OCI-LY1 (cell line): ENCODE measurements at regions not wholly inside any gene's neighbourhood (a gene's known extent, or its start where the extent isn't known, plus 50 kb on each side); places are given as distances from the start of the nearest gene placed in this dataset.

Source experiments
- H2AFZ ChIP-seq: fragments of 200-600 bp; sonication (generic), shearing (Covaris generic); 2 replicates; pipeline ENCODE4 v1.6.0; 2014; ENCODE audit warnings: antibody characterized with exemption, mild to moderate bottlenecking, low read length
- H3F3A ChIP-seq: fragments of 200-600 bp; sonication (generic), shearing (Covaris generic); 2 replicates; pipeline ENCODE4 v1.6.0; 2014; ENCODE audit warnings: mild to moderate bottlenecking, antibody characterized with exemption, low read length, moderate library complexity; ENCODE audit not compliant: insufficient read depth
- H3K27ac ChIP-seq: fragments of 200-600 bp; sonication (generic); 2 replicates; pipeline ENCODE4 v1.5.1; 2014; ENCODE audit warnings: low read length, mixed run types, mild to moderate bottlenecking, low read depth; ENCODE audit not compliant: poor library complexity, severe bottlenecking
- H3K27me3 ChIP-seq: fragments of 200-600 bp; sonication (generic); 2 replicates; pipeline ENCODE4 v1.6.0; 2014; ENCODE audit warnings: antibody characterized with exemption, mild to moderate bottlenecking, low read length, moderate library complexity; ENCODE audit not compliant: insufficient read depth
- H3K36me3 ChIP-seq: fragments of 200-600 bp; sonication (generic); 2 replicates; pipeline ENCODE4 v1.6.1; 2014; ENCODE audit warnings: mild to moderate bottlenecking, antibody characterized with exemption, low read length, moderate library complexity, mixed read lengths; ENCODE audit not compliant: insufficient read depth
- H3K4me1 ChIP-seq: fragments of 200-600 bp; sonication (generic); 2 replicates; pipeline ENCODE4 v1.5.1; 2014; ENCODE audit warnings: mild to moderate bottlenecking, low read length, moderate library complexity; ENCODE audit not compliant: insufficient read depth, severe bottlenecking
- H3K4me2 ChIP-seq: fragments of 200-600 bp; sonication (generic), shearing (Covaris generic); 2 replicates; pipeline ENCODE4 v1.6.1; 2014; ENCODE audit warnings: low read length
- H3K4me3 ChIP-seq: fragments of 200-600 bp; sonication (generic); 2 replicates; pipeline ENCODE4 v1.5.1; 2014; ENCODE audit warnings: low read length, low read depth, mild to moderate bottlenecking, mixed read lengths; ENCODE audit not compliant: poor library complexity, severe bottlenecking
- H3K79me2 ChIP-seq: fragments of 200-600 bp; shearing (Covaris generic); 2 replicates; pipeline ENCODE4 v1.6.1; 2016; ENCODE audit warnings: mixed run types, low read length, mixed read lengths; ENCODE audit not compliant: insufficient read depth
- H3K9ac ChIP-seq: fragments of 200-600 bp; sonication (generic), shearing (Covaris generic); 2 replicates; pipeline ENCODE4 v1.6.1; 2014; ENCODE audit warnings: mild to moderate bottlenecking, low read length, mixed read lengths
- H3K9me2 ChIP-seq: fragments of 200-600 bp; sonication (generic), shearing (Covaris generic); 2 replicates; pipeline ENCODE4 v1.6.1; 2014; ENCODE audit warnings: low read depth, mild to moderate bottlenecking, low read length, mixed read lengths
- H3K9me3 ChIP-seq: fragments of 200-600 bp; shearing (Covaris generic); 2 replicates; pipeline ENCODE4 v1.6.1; 2014; ENCODE audit warnings: low read length, mixed read lengths
- H4K20me1 ChIP-seq: fragments of 200-600 bp; sonication (generic), shearing (Covaris generic); 2 replicates; pipeline ENCODE4 v1.6.0; 2016; ENCODE audit warnings: mild to moderate bottlenecking, low read length; ENCODE audit not compliant: insufficient read depth
- CTCF ChIP-seq: fragments of 200-600 bp; sonication (generic), shearing (Covaris generic); IDR thresholded peaks from 2 replicates; pipeline ENCODE4 v1.5.1; 2017; ENCODE audit warnings: mild to moderate bottlenecking, antibody characterized with exemption, low read length, moderate library complexity, mixed read lengths
- EZH2 ChIP-seq: fragments of 200-600 bp; sonication (generic), shearing (Covaris generic); IDR thresholded peaks from 2 replicates; pipeline ENCODE4 v1.8.0; 2017; ENCODE audit warnings: borderline replicate concordance, mixed run types, mild to moderate bottlenecking, antibody characterized with exemption, low read length, moderate library complexity, mixed read lengths

GRCh38 chr7:156470399-156471320, 169.9 kb upstream of the RNF32 start:
- H3K9me2 ChIP-seq, result no peaks in the 10 kb centered on the region
- H3K4me2 ChIP-seq, result no peak overlapping the region
- no peak overlapping the region for H3K4me3 ChIP-seq
- H3K9ac ChIP-seq, result no peak overlapping the region
- no peaks in the 10 kb centered on the region for H3F3A ChIP-seq
- H2AFZ ChIP-seq, result no peak overlapping the region
- no peaks in the 10 kb centered on the region for H3K36me3 ChIP-seq
- H3K27me3 ChIP-seq, result no peaks in the 10 kb centered on the region; the same call in 1 of the 2 replicates
- no peaks in the 10 kb centered on the region for H4K20me1 ChIP-seq
- no peaks in the 10 kb centered on the region for H3K9me3 ChIP-seq
- no peak for TF ChIP-seq EZH2
- TF ChIP-seq CTCF, result no peak
- H3K4me1 ChIP-seq, result no peaks in the 10 kb centered on the region
- no peaks in the 10 kb centered on the region for H3K79me2 ChIP-seq
- H3K27ac ChIP-seq, result no peak overlapping the region

- no peaks in the 10 kb centered on the region for H4K20me1 ChIP-seq
- TF ChIP-seq EZH2 (no peak), CTCF (no peak)
- no peaks in the 10 kb centered on the region for H3K36me3 ChIP-seq
- no peaks in the 10 kb centered on the region for H3K79me2 ChIP-seq
- H3K27ac ChIP-seq, result no peak overlapping the region
- H3K9ac ChIP-seq, result no peak overlapping the region
- no peak overlapping the region for H3K4me3 ChIP-seq
- H3K9me3 ChIP-seq, result no peaks in the 10 kb centered on the region
- no peaks in the 10 kb centered on the region for H3F3A ChIP-seq
- no peaks in the 10 kb centered on the region; the same call in 1 of the 2 replicates for H3K27me3 ChIP-seq
- H3K4me1 ChIP-seq, result no peaks in the 10 kb centered on the region
- H3K4me2 ChIP-seq, result no peak overlapping the region
- H3K9me2 ChIP-seq, result no peaks in the 10 kb centered on the region
- H2AFZ ChIP-seq, result no peak overlapping the region
These were observed 173.5 kb upstream of the RNF32 start for GRCh38 chr7:156466955-156467625.

DNA sequence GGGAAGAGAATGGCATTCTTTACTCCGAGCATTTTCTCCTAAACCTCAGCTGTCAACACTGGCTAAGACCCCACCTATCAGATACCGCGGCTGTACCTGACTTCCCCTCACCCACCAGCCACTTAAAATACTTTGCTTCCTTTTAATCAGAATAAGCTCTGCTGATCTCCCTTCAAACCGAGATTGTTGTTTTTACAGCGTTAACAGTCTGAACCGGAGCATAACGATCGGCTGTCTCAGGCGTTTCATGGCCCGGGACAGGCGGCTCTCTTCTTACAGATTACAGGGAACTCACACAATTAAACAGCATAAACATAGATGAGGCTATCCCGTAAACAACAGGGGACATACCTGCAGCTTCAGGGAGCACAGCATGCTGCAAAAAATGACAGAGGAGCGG, 174.3 kb upstream of the RNF32 start:
- Histone ChIP-seq H3K4me3 (no peak overlapping the region), H2AFZ (no peak overlapping the region), H3K27ac (no peak overlapping the region), H3K4me1 (no peaks in the 10 kb centered on the region), H3K4me2 (no peak overlapping the region), H3F3A (no peaks in the 10 kb centered on the region), H3K27me3 (peaks cover 4% of the 10 kb centered on the region; the same call in 1 of the 2 replicates), H3K79me2 (no peaks in the 10 kb centered on the region), H3K9me2 (no peaks in the 10 kb centered on the region), H4K20me1 (no peaks in the 10 kb centered on the region), H3K36me3 (no peaks in the 10 kb centered on the region), H3K9ac (no peak overlapping the region), H3K9me3 (no peaks in the 10 kb centered on the region)
- TF ChIP-seq CTCF (no peak), EZH2 (no peak)
